ENCODE measurements at regions not wholly inside any gene's neighbourhood (a gene's known extent, or its start where the extent isn't known, plus 50 kb on each side); places are given as distances from the start of the nearest gene placed in this dataset.

DNA sequence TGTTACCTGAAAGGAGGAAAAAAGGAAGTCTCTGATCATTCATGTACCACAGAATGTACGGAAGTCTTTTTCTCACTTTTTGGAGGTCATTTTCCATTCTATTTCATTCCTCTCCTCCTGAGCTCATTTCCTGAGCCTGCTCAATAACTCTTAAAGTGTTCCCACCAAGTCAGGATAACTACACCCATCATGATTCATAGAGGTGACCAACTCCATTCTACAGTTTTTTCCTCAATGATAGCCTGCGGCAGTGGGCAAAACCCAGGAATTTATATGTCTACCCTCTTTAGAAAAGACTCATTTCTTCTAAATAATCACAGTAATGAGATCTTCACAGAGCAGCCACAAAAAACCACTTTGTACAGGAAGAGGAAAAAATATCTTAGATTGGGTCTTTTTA is 372.5 kb downstream of the RBM43 start:
- no peak for ATAC-seq
- TF ChIP-seq, protein P1, sequence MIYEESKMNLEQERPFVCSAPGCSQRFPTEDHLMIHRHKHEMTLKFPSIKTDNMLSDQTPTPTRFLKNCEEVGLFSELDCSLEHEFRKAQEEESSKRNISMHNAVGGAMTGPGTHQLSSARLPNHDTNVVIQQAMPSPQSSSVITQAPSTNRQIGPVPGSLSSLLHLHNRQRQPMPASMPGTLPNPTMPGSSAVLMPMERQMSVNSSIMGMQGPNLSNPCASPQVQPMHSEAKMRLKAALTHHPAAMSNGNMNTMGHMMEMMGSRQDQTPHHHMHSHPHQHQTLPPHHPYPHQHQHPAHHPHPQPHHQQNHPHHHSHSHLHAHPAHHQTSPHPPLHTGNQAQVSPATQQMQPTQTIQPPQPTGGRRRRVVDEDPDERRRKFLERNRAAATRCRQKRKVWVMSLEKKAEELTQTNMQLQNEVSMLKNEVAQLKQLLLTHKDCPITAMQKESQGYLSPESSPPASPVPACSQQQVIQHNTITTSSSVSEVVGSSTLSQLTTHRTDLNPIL (CRISPR knock-in tag; IDR thresholded peaks at IDR 0.05; ENCODE audit: low read depth), result no peak
- no peak for TF ChIP-seq ZC3H10 (CRISPR knock-in tag; IDR thresholded peaks at IDR 0.05)
- no peak for TF ChIP-seq ZNF8 (CRISPR knock-in tag; IDR thresholded peaks at IDR 0.05)
- TF ChIP-seq SNAI2 (CRISPR knock-in tag; IDR thresholded peaks at IDR 0.05), result no peak
- no peak for TF ChIP-seq BACH2 (CRISPR knock-in tag; IDR thresholded peaks at IDR 0.05; ENCODE audit: borderline replicate concordance)
- TF ChIP-seq, protein P2, sequence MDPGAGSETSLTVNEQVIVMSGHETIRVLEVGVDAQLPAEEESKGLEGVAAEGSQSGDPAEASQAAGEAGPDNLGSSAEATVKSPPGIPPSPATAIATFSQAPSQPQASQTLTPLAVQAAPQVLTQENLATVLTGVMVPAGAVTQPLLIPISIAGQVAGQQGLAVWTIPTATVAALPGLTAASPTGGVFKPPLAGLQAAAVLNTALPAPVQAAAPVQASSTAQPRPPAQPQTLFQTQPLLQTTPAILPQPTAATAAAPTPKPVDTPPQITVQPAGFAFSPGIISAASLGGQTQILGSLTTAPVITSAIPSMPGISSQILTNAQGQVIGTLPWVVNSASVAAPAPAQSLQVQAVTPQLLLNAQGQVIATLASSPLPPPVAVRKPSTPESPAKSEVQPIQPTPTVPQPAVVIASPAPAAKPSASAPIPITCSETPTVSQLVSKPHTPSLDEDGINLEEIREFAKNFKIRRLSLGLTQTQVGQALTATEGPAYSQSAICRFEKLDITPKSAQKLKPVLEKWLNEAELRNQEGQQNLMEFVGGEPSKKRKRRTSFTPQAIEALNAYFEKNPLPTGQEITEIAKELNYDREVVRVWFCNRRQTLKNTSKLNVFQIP (CRISPR knock-in tag; IDR thresholded peaks at IDR 0.05; ENCODE audit: borderline replicate concordance, low read depth), result no peak
- no peak for TF ChIP-seq ZFP3 (CRISPR knock-in tag; IDR thresholded peaks at IDR 0.05)
- TF ChIP-seq TOX (CRISPR knock-in tag; IDR thresholded peaks at IDR 0.05; ENCODE audit: borderline replicate concordance), result no peak
- TF ChIP-seq RARB (CRISPR knock-in tag; IDR thresholded peaks at IDR 0.05), result no peak
- no peak for TF ChIP-seq CSDC2 (CRISPR knock-in tag; IDR thresholded peaks at IDR 0.05)
- TF ChIP-seq ZNF565 (CRISPR knock-in tag; conservative IDR thresholded peaks at IDR 0.05; ENCODE audit: low read depth), result no peak
- TF ChIP-seq, protein P3, sequence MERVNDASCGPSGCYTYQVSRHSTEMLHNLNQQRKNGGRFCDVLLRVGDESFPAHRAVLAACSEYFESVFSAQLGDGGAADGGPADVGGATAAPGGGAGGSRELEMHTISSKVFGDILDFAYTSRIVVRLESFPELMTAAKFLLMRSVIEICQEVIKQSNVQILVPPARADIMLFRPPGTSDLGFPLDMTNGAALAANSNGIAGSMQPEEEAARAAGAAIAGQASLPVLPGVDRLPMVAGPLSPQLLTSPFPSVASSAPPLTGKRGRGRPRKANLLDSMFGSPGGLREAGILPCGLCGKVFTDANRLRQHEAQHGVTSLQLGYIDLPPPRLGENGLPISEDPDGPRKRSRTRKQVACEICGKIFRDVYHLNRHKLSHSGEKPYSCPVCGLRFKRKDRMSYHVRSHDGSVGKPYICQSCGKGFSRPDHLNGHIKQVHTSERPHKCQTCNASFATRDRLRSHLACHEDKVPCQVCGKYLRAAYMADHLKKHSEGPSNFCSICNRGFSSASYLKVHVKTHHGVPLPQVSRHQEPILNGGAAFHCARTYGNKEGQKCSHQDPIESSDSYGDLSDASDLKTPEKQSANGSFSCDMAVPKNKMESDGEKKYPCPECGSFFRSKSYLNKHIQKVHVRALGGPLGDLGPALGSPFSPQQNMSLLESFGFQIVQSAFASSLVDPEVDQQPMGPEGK (CRISPR knock-in tag; IDR thresholded peaks at IDR 0.05; ENCODE audit: borderline replicate concordance), result no peak
- no peak for TF ChIP-seq ZNF70 (CRISPR knock-in tag; IDR thresholded peaks at IDR 0.05)
- TF ChIP-seq, protein P4, sequence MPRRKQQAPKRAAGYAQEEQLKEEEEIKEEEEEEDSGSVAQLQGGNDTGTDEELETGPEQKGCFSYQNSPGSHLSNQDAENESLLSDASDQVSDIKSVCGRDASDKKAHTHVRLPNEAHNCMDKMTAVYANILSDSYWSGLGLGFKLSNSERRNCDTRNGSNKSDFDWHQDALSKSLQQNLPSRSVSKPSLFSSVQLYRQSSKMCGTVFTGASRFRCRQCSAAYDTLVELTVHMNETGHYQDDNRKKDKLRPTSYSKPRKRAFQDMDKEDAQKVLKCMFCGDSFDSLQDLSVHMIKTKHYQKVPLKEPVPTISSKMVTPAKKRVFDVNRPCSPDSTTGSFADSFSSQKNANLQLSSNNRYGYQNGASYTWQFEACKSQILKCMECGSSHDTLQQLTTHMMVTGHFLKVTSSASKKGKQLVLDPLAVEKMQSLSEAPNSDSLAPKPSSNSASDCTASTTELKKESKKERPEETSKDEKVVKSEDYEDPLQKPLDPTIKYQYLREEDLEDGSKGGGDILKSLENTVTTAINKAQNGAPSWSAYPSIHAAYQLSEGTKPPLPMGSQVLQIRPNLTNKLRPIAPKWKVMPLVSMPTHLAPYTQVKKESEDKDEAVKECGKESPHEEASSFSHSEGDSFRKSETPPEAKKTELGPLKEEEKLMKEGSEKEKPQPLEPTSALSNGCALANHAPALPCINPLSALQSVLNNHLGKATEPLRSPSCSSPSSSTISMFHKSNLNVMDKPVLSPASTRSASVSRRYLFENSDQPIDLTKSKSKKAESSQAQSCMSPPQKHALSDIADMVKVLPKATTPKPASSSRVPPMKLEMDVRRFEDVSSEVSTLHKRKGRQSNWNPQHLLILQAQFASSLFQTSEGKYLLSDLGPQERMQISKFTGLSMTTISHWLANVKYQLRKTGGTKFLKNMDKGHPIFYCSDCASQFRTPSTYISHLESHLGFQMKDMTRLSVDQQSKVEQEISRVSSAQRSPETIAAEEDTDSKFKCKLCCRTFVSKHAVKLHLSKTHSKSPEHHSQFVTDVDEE (CRISPR knock-in tag; IDR thresholded peaks at IDR 0.05), result no peak
- no peak for TF ChIP-seq TCF4 (CRISPR knock-in tag; IDR thresholded peaks at IDR 0.05; ENCODE audit: borderline replicate concordance)
- TF ChIP-seq ESRRG (CRISPR knock-in tag; IDR thresholded peaks at IDR 0.05), result no peak
- no peak for TF ChIP-seq GLIS3 (CRISPR knock-in tag; IDR thresholded peaks at IDR 0.05)
- no peak for TF ChIP-seq OSR1 (CRISPR knock-in tag; IDR thresholded peaks at IDR 0.05)
- TF ChIP-seq ISL1 (CRISPR knock-in tag; IDR thresholded peaks at IDR 0.05), result no peak

DNA sequence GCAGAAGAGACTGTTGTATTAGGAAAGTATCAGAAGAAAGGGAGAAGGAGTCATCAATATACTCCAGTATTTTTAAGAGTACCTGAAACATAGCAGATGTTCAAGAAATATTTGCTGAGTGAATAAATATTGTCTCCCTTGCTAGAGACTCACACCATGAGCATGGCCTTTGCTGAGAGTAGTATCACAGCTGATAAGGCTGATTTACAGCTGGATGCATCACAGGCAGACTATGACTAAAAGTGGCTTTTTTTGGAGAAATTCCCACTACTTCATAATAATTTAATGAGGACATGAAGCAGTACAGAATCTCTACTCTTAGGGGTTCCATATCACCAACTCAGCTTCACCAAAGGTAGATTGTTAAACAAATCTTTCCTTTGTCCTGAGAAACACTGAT is 373.3 kb downstream of the RBM43 start:
- no peak for ATAC-seq
- TF ChIP-seq ZNF8 (CRISPR knock-in tag; IDR thresholded peaks at IDR 0.05), result no peak
- no peak for TF ChIP-seq CSDC2 (CRISPR knock-in tag; IDR thresholded peaks at IDR 0.05)
- no peak for TF ChIP-seq RARB (CRISPR knock-in tag; IDR thresholded peaks at IDR 0.05)
- no peak for TF ChIP-seq ISL1 (CRISPR knock-in tag; IDR thresholded peaks at IDR 0.05)
- TF ChIP-seq TOX (CRISPR knock-in tag; IDR thresholded peaks at IDR 0.05; ENCODE audit: borderline replicate concordance), result no peak
- TF ChIP-seq, protein P1 (CRISPR knock-in tag; IDR thresholded peaks at IDR 0.05; ENCODE audit: low read depth), result no peak
- no peak for TF ChIP-seq SNAI2 (CRISPR knock-in tag; IDR thresholded peaks at IDR 0.05)
- no peak for TF ChIP-seq OSR1 (CRISPR knock-in tag; IDR thresholded peaks at IDR 0.05)
- no peak for TF ChIP-seq TCF4 (CRISPR knock-in tag; IDR thresholded peaks at IDR 0.05; ENCODE audit: borderline replicate concordance)

DNA sequence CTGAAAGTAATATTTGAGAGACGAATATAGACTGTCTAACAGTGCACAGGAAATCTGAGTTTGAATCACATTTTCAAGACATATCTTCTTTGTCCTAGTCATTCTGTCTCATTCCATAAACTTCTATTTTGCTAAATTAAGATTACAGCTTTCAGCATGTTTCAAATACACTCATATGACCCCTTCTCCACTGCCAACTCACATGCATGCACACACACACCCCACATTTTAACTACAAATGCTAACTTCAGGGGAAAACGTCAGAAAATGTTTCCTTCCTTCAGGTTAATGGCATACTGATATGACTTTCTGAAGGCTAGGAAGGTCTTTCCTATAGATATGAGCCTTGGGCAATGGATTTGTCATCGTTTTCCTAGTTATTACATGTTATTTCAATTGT is 373.7 kb downstream of the RBM43 start:
- TF ChIP-seq ZNF8 (CRISPR knock-in tag; IDR thresholded peaks at IDR 0.05) (no peak), PPARA (CRISPR knock-in tag; IDR thresholded peaks at IDR 0.05; ENCODE audit: borderline replicate concordance) (no peak)
- TF ChIP-seq, protein P5, sequence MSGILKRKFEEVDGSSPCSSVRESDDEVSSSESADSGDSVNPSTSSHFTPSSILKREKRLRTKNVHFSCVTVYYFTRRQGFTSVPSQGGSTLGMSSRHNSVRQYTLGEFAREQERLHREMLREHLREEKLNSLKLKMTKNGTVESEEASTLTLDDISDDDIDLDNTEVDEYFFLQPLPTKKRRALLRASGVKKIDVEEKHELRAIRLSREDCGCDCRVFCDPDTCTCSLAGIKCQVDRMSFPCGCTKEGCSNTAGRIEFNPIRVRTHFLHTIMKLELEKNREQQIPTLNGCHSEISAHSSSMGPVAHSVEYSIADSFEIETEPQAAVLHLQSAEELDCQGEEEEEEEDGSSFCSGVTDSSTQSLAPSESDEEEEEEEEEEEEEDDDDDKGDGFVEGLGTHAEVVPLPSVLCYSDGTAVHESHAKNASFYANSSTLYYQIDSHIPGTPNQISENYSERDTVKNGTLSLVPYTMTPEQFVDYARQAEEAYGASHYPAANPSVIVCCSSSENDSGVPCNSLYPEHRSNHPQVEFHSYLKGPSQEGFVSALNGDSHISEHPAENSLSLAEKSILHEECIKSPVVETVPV (CRISPR knock-in tag; IDR thresholded peaks at IDR 0.05), result no peak

More for the DNA sequence above, 373.7 kb downstream of the RBM43 start:
- no peak for ATAC-seq
